Activated CD8-positive, alpha-beta T cell treated with anti-CD3 and anti-CD28 coated beads for 36 hours (primary cell): ENCODE measurements at regions not wholly inside any gene's neighbourhood (a gene's known extent, or its start where the extent isn't known, plus 50 kb on each side); places are given as distances from the start of the nearest gene placed in this dataset.

Experiments used
- ATAC-seq: fragments of 200-7000 bp; cut with Tn5 transposase; one replicate; pipeline ENCODE4 v1.10.0; 2021; ENCODE audit warnings: mild to moderate bottlenecking, moderate library complexity
- CTCF ChIA-PET: fragments of 350-600 bp; sonication (Branson Sonifier 250); formaldehyde crosslinking; loops from one replicate; lab custom pipeline; 2021; ENCODE audit warnings: antibody characterized with exemption; lab: Charles Lee
- POLR2A ChIA-PET: fragments of 350-600 bp; sonication (Branson Sonifier 250); formaldehyde crosslinking; loops from one replicate; lab custom pipeline; 2021; ENCODE audit warnings: antibody characterized with exemption; lab: Charles Lee
- DNase-seq: peaks from one replicate; pipeline ENCODE4 v3.0.0-alpha.2; 2020
- H3K27ac Mint-ChIP-seq: one replicate; pipeline ENCODE4 v1.8.0; 2021; ENCODE audit warnings: mild to moderate bottlenecking, mixed read lengths
- H3K27me3 Mint-ChIP-seq: one replicate; pipeline ENCODE4 v1.8.0; 2021; ENCODE audit warnings: mixed read lengths
- H3K36me3 Mint-ChIP-seq: one replicate; pipeline ENCODE4 v1.8.0; 2021; ENCODE audit warnings: low read depth, mixed read lengths
- H3K4me1 Mint-ChIP-seq: one replicate; pipeline ENCODE4 v1.8.0; 2021; ENCODE audit warnings: low read depth, mixed read lengths
- H3K4me3 Mint-ChIP-seq: one replicate; pipeline ENCODE4 v1.8.0; 2021; ENCODE audit warnings: mild to moderate bottlenecking, moderate library complexity, mixed read lengths
- H3K9me3 Mint-ChIP-seq: one replicate; pipeline ENCODE4 v1.8.0; 2021; ENCODE audit warnings: mixed read lengths
- CTCF ChIP-seq: fragments of 200-600 bp; IDR thresholded peaks from one replicate; pipeline ENCODE4 v1.8.0; 2022; ENCODE audit warnings: antibody characterized with exemption, mild to moderate bottlenecking
- intact Hi-C: fragments of 100-400 bp; cut with micrococcal nuclease; formaldehyde crosslinking; loops from one replicate; pipeline ENCODE4 v1.10.0; 2022

GRCh38 chr22:44391481-44392445, 79.0 kb upstream of the SHISAL1 start:
- Mint-ChIP-seq H3K9me3 (no peaks in the 10 kb centered on the region), H3K4me1 (no peaks in the 10 kb centered on the region), H3K4me3 (no peak overlapping the region), H3K36me3 (no peaks in the 10 kb centered on the region), H3K27ac (no peak overlapping the region), H3K27me3 (peaks cover 10% of the 10 kb centered on the region)
- ChIA-PET CTCF (no interaction called here), POLR2A (no interaction called here)
- DNase-seq (no peak), ATAC-seq (no peak)
- no peak for TF ChIP-seq CTCF
- intact Hi-C loops: no loop called here

GRCh38 chr22:44391015-44391414, 78.3 kb upstream of the SHISAL1 start:
- H3K27me3 Mint-ChIP-seq: peaks cover 13% of the 10 kb centered on the region
- no peak overlapping the region for H3K4me3 Mint-ChIP-seq
- no peak for DNase-seq
- H3K27ac Mint-ChIP-seq: no peak overlapping the region
- H3K4me1 Mint-ChIP-seq: no peaks in the 10 kb centered on the region
- intact Hi-C loops: no loop called here
- H3K9me3 Mint-ChIP-seq: no peaks in the 10 kb centered on the region
- no peak for ATAC-seq
- TF ChIP-seq CTCF: no peak
- POLR2A ChIA-PET: no interaction called here
- no peaks in the 10 kb centered on the region for H3K36me3 Mint-ChIP-seq
- CTCF ChIA-PET: no interaction called here

- DNase-seq (no peak), ATAC-seq (no peak)
- no peak overlapping the region for H3K27ac Mint-ChIP-seq
- ChIA-PET CTCF (no interaction called here), POLR2A (no interaction called here)
- no peaks in the 10 kb centered on the region for H3K36me3 Mint-ChIP-seq
- no peak for TF ChIP-seq CTCF
- H3K4me3 Mint-ChIP-seq: no peak overlapping the region
- no peaks in the 10 kb centered on the region for H3K9me3 Mint-ChIP-seq
- intact Hi-C loops: no loop called here
- peaks cover 13% of the 10 kb centered on the region for H3K27me3 Mint-ChIP-seq
- no peaks in the 10 kb centered on the region for H3K4me1 Mint-ChIP-seq
Measured at GRCh38 chr22:44390613-44390970, 77.8 kb upstream of the SHISAL1 start.

- DNase-seq (no peak), ATAC-seq (no peak)
- Mint-ChIP-seq H3K9me3 (no peaks in the 10 kb centered on the region), H3K27ac (no peak overlapping the region), H3K4me1 (no peaks in the 10 kb centered on the region), H3K4me3 (no peak overlapping the region), H3K27me3 (peaks cover 13% of the 10 kb centered on the region), H3K36me3 (no peaks in the 10 kb centered on the region)
- no peak for TF ChIP-seq CTCF
- intact Hi-C loops: no loop called here
- POLR2A ChIA-PET: no interaction called here
- CTCF ChIA-PET: interaction anchor here (1.2 kb wide), 1 partner anchor 9 kb away, joined by 3 read pairs; no protein-coding TSS in a partner anchor
Measured at GRCh38 chr22:44389926-44390612, 77.3 kb upstream of the SHISAL1 start.

GRCh38 chr22:44389181-44389580, 76.4 kb upstream of the SHISAL1 start:
- POLR2A ChIA-PET: no interaction called here
- no peak for DNase-seq
- no peak for ATAC-seq

More at GRCh38 chr22:44389181-44389580, 76.4 kb upstream of the SHISAL1 start:
- Mint-ChIP-seq H3K4me3 (no peak overlapping the region), H3K27me3 (peaks cover 13% of the 10 kb centered on the region), H3K36me3 (no peaks in the 10 kb centered on the region), H3K27ac (no peak overlapping the region), H3K9me3 (no peaks in the 10 kb centered on the region), H3K4me1 (no peaks in the 10 kb centered on the region)
- no peak for TF ChIP-seq CTCF
- CTCF ChIA-PET: interaction anchor here (1.2 kb wide), 1 partner anchor 8 kb away, joined by 3 read pairs; no protein-coding TSS in a partner anchor
- intact Hi-C loops: no loop called here
